ENCODE measurements at regions not wholly inside any gene's neighbourhood (a gene's known extent, or its start where the extent isn't known, plus 50 kb on each side); places are given as distances from the start of the nearest gene placed in this dataset.

GRCh38 chr5:77948476-77948875 lies 172.3 kb upstream of the TBCA start:
- Mint-ChIP-seq H3K27me3 (ENCODE audit: low read depth) (peaks cover 29% of the 10 kb centered on the region), H3K4me3 (ENCODE audit: low read depth) (no peak overlapping the region), H3K27ac (no peak overlapping the region), H3K4me1 (ENCODE audit: low read depth) (no peaks in the 10 kb centered on the region), H3K9me3 (no peaks in the 10 kb centered on the region), H3K36me3 (ENCODE audit: low read depth) (no peaks in the 10 kb centered on the region)
- intact Hi-C loops (cut with micrococcal nuclease) = no loop called here
- no peak for DNase-seq (ENCODE audit: low spot score)

GRCh38 chr5:77947041-77947428 lies 170.9 kb upstream of the TBCA start:
- Mint-ChIP-seq H3K9me3 (no peaks in the 10 kb centered on the region), H3K36me3 (ENCODE audit: low read depth) (no peaks in the 10 kb centered on the region), H3K4me3 (ENCODE audit: low read depth) (no peak overlapping the region), H3K4me1 (ENCODE audit: low read depth) (no peaks in the 10 kb centered on the region), H3K27me3 (ENCODE audit: low read depth) (peaks cover 30% of the 10 kb centered on the region), H3K27ac (no peak overlapping the region)
- intact Hi-C loops (cut with micrococcal nuclease) = no loop called here
- DNase-seq (ENCODE audit: low spot score) = no peak

- Mint-ChIP-seq H3K4me3 (ENCODE audit: low read depth) (no peak overlapping the region), H3K27me3 (ENCODE audit: low read depth) (peaks cover 33% of the 10 kb centered on the region), H3K4me1 (ENCODE audit: low read depth) (no peaks in the 10 kb centered on the region), H3K36me3 (ENCODE audit: low read depth) (no peaks in the 10 kb centered on the region), H3K27ac (no peak overlapping the region), H3K9me3 (no peaks in the 10 kb centered on the region)
- DNase-seq (ENCODE audit: low spot score) = no peak
- intact Hi-C loops (cut with micrococcal nuclease) = no loop called here
Measured at GRCh38 chr5:77946381-77947040, 170.4 kb upstream of the TBCA start.

- no peaks in the 10 kb centered on the region for H3K4me1 Mint-ChIP-seq (ENCODE audit: low read depth)
- H3K4me3 Mint-ChIP-seq (ENCODE audit: low read depth) = no peak overlapping the region
- peaks cover 36% of the 10 kb centered on the region for H3K27me3 Mint-ChIP-seq (ENCODE audit: low read depth)
- no peak for DNase-seq (ENCODE audit: low spot score)
- peaks cover 1% of the 10 kb centered on the region for H3K9me3 Mint-ChIP-seq
- intact Hi-C loops (cut with micrococcal nuclease) = no loop called here
- no peaks in the 10 kb centered on the region for H3K36me3 Mint-ChIP-seq (ENCODE audit: low read depth)
- no peak overlapping the region for H3K27ac Mint-ChIP-seq
Measured at GRCh38 chr5:77945874-77946273, 169.7 kb upstream of the TBCA start.

- H3K4me3 Mint-ChIP-seq (ENCODE audit: low read depth) = no peak overlapping the region
- H3K9me3 Mint-ChIP-seq = peaks cover 5% of the 10 kb centered on the region
- H3K27me3 Mint-ChIP-seq (ENCODE audit: low read depth) = peaks cover 37% of the 10 kb centered on the region
- no peak overlapping the region for H3K27ac Mint-ChIP-seq
- H3K4me1 Mint-ChIP-seq (ENCODE audit: low read depth) = no peaks in the 10 kb centered on the region
- DNase-seq (ENCODE audit: low spot score) = no peak
- no peaks in the 10 kb centered on the region for H3K36me3 Mint-ChIP-seq (ENCODE audit: low read depth)
- intact Hi-C loops (cut with micrococcal nuclease) = no loop called here
Measured at GRCh38 chr5:77944757-77945340, 168.7 kb upstream of the TBCA start.

GRCh38 chr5:77943851-77944250 lies 167.7 kb upstream of the TBCA start:
- no peaks in the 10 kb centered on the region for H3K4me1 Mint-ChIP-seq (ENCODE audit: low read depth)
- no peak overlapping the region for H3K4me3 Mint-ChIP-seq (ENCODE audit: low read depth)
- H3K27me3 Mint-ChIP-seq (ENCODE audit: low read depth) = peaks cover 34% of the 10 kb centered on the region
- H3K36me3 Mint-ChIP-seq (ENCODE audit: low read depth) = no peaks in the 10 kb centered on the region
- H3K9me3 Mint-ChIP-seq = peaks cover 5% of the 10 kb centered on the region
- DNase-seq (ENCODE audit: low spot score) = no peak
- H3K27ac Mint-ChIP-seq = no peak overlapping the region
- intact Hi-C loops (cut with micrococcal nuclease) = no loop called here

- Mint-ChIP-seq H3K4me1 (ENCODE audit: low read depth) (peaks cover under 1% of the 10 kb centered on the region), H3K4me3 (ENCODE audit: low read depth) (no peak overlapping the region), H3K9me3 (peaks cover 5% of the 10 kb centered on the region), H3K27ac (no peak overlapping the region), H3K36me3 (ENCODE audit: low read depth) (no peaks in the 10 kb centered on the region), H3K27me3 (ENCODE audit: low read depth) (peaks cover 34% of the 10 kb centered on the region)
- intact Hi-C loops (cut with micrococcal nuclease) = no loop called here
- DNase-seq (ENCODE audit: low spot score) = no peak
Measured at GRCh38 chr5:77942578-77943239, 166.6 kb upstream of the TBCA start.

- H3K27me3 Mint-ChIP-seq (ENCODE audit: low read depth) = peaks cover 15% of the 10 kb centered on the region
- H3K36me3 Mint-ChIP-seq (ENCODE audit: low read depth) = no peaks in the 10 kb centered on the region
- no peak overlapping the region for H3K27ac Mint-ChIP-seq
- intact Hi-C loops (cut with micrococcal nuclease) = no loop called here
- DNase-seq (ENCODE audit: low spot score) = no peak
- H3K4me3 Mint-ChIP-seq (ENCODE audit: low read depth) = no peak overlapping the region
- peaks cover 16% of the 10 kb centered on the region for H3K4me1 Mint-ChIP-seq (ENCODE audit: low read depth)
- H3K9me3 Mint-ChIP-seq = peaks cover 5% of the 10 kb centered on the region
Measured at GRCh38 chr5:77937015-77937908, 161.1 kb upstream of the TBCA start.

GRCh38 chr5:77936365-77936693 lies 160.2 kb upstream of the TBCA start:
- DNase-seq (ENCODE audit: low spot score) = no peak
- Mint-ChIP-seq H3K4me1 (ENCODE audit: low read depth) (peaks cover 16% of the 10 kb centered on the region), H3K4me3 (ENCODE audit: low read depth) (no peak overlapping the region), H3K27me3 (ENCODE audit: low read depth) (peaks cover 12% of the 10 kb centered on the region), H3K36me3 (ENCODE audit: low read depth) (no peaks in the 10 kb centered on the region), H3K9me3 (peaks cover 5% of the 10 kb centered on the region), H3K27ac (no peak overlapping the region)
- intact Hi-C loops (cut with micrococcal nuclease) = no loop called here

- peaks cover 16% of the 10 kb centered on the region for H3K4me1 Mint-ChIP-seq (ENCODE audit: low read depth)
- intact Hi-C loops (cut with micrococcal nuclease) = no loop called here
- H3K27ac Mint-ChIP-seq = peak overlapping the region; percentile 30
- H3K9me3 Mint-ChIP-seq = peaks cover 2% of the 10 kb centered on the region
- H3K36me3 Mint-ChIP-seq (ENCODE audit: low read depth) = no peaks in the 10 kb centered on the region
- H3K27me3 Mint-ChIP-seq (ENCODE audit: low read depth) = peaks cover 8% of the 10 kb centered on the region
- H3K4me3 Mint-ChIP-seq (ENCODE audit: low read depth) = peak overlapping the region; percentile 20
- peak; percentile 26 for DNase-seq (ENCODE audit: low spot score)
Measured at GRCh38 chr5:77935506-77936364, 159.6 kb upstream of the TBCA start.

GRCh38 chr5:77928776-77929300 lies 152.7 kb upstream of the TBCA start:
- H3K4me1 Mint-ChIP-seq (ENCODE audit: low read depth) = no peaks in the 10 kb centered on the region
- intact Hi-C loops (cut with micrococcal nuclease) = no loop called here
- DNase-seq (ENCODE audit: low spot score) = no peak
- H3K27me3 Mint-ChIP-seq (ENCODE audit: low read depth) = peaks cover 15% of the 10 kb centered on the region
- no peak overlapping the region for H3K27ac Mint-ChIP-seq
- no peaks in the 10 kb centered on the region for H3K36me3 Mint-ChIP-seq (ENCODE audit: low read depth)
- peaks cover 5% of the 10 kb centered on the region for H3K9me3 Mint-ChIP-seq
- no peak overlapping the region for H3K4me3 Mint-ChIP-seq (ENCODE audit: low read depth)

- Mint-ChIP-seq H3K36me3 (ENCODE audit: low read depth) (no peaks in the 10 kb centered on the region), H3K27me3 (ENCODE audit: low read depth) (peaks cover 12% of the 10 kb centered on the region), H3K9me3 (peaks cover 5% of the 10 kb centered on the region), H3K4me1 (ENCODE audit: low read depth) (no peaks in the 10 kb centered on the region), H3K27ac (no peak overlapping the region), H3K4me3 (ENCODE audit: low read depth) (no peak overlapping the region)
- intact Hi-C loops (cut with micrococcal nuclease) = no loop called here
- DNase-seq (ENCODE audit: low spot score) = no peak
Measured at GRCh38 chr5:77926337-77926736, 150.2 kb upstream of the TBCA start.
